ENCODE measurements at regions not wholly inside any gene's neighbourhood (a gene's known extent, or its start where the extent isn't known, plus 50 kb on each side); places are given as distances from the start of the nearest gene placed in this dataset.
A peak's percentile ranks its signal among the peaks of the same experiment; 100 is the strongest.

GRCh38 chr6:167678102-167679101 is 148.3 kb upstream of the AFDN start (continued):
- TF ChIP-seq, protein P1, sequence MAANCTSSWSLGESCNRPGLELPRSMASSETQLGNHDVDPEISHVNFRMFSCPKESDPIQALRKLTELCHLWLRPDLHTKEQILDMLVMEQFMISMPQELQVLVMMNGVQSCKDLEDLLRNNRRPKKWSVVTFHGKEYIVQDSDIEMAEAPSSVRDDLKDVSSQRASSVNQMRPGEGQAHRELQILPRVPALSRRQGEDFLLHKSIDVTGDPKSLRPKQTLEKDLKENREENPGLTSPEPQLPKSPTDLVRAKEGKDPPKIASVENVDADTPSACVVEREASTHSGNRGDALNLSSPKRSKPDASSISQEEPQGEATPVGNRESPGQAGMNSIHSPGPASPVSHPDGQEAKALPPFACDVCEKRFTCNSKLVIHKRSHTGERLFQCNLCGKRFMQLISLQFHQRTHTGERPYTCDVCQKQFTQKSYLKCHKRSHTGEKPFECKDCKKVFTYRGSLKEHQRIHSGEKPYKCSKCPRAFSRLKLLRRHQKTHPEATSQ (CRISPR knock-in tag; IDR thresholded peaks at IDR 0.05; ENCODE audit: borderline replicate concordance), result no peak; the same call in 1 of the 2 replicates
- TF ChIP-seq SCMH1 (CRISPR knock-in tag; IDR thresholded peaks at IDR 0.05; ENCODE audit: borderline replicate concordance) (no peak), ZNF878 (CRISPR knock-in tag; IDR thresholded peaks at IDR 0.05) (peak; percentile 58; the same call in 1 of the 2 replicates), PRMT3 (CRISPR knock-in tag; IDR thresholded peaks at IDR 0.05; ENCODE audit: borderline replicate concordance, low read depth) (no peak), HNRNPLL (IDR thresholded peaks at IDR 0.05; ENCODE audit: low read depth, low read length, poor library complexity, severe bottlenecking) (peak; percentile 31), ZNF496 (CRISPR knock-in tag; IDR thresholded peaks at IDR 0.05; ENCODE audit: insufficient replicate concordance) (no peak), RAD21 (CRISPR knock-in tag; IDR thresholded peaks at IDR 0.05) (no peak), ZNF18 (CRISPR knock-in tag; IDR thresholded peaks at IDR 0.05; ENCODE audit: insufficient replicate concordance) (no peak), HOXD1 (CRISPR knock-in tag; IDR thresholded peaks at IDR 0.05) (no peak), E2F5 (CRISPR knock-in tag; conservative IDR thresholded peaks at IDR 0.05) (no peak), THAP8 (CRISPR knock-in tag; IDR thresholded peaks at IDR 0.05; ENCODE audit: borderline replicate concordance) (no peak), HMGXB4 (CRISPR knock-in tag; IDR thresholded peaks at IDR 0.05; ENCODE audit: borderline replicate concordance in 1 of 2, low read depth in 1 of 2) (0 out of 4 replicates have a peak, but pooled peaks of 1 of the 2 experiments have one; percentile 20), NCOA5 (CRISPR knock-in tag; IDR thresholded peaks at IDR 0.05) (no peak), EED (CRISPR knock-in tag; IDR thresholded peaks at IDR 0.05) (no peak), ZNF44 (CRISPR knock-in tag; IDR thresholded peaks at IDR 0.05) (no peak), KLF15 (CRISPR knock-in tag; IDR thresholded peaks at IDR 0.05; ENCODE audit: borderline replicate concordance) (no peak), SAFB2 (CRISPR knock-in tag; IDR thresholded peaks at IDR 0.05; ENCODE audit: borderline replicate concordance, low read depth) (no peak), SRSF9 (IDR thresholded peaks at IDR 0.05; ENCODE audit: borderline replicate concordance, insufficient read depth, low read depth, low read length, poor library complexity, severe bottlenecking) (no peak)
- TF ChIP-seq, protein P2, sequence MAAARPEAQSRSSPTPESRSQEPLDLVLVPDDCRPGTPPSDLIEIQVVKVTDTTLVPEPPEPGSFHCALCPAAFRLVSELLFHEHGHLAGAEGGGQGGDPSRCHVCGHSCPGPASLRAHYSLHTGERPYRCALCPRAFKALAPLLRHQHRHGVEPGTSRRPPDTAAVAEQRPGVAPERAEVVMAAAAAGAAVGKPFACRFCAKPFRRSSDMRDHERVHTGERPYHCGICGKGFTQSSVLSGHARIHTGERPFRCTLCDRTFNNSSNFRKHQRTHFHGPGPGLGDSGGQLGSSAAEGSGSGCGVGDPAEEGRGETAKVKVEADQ (CRISPR knock-in tag; IDR thresholded peaks at IDR 0.05; ENCODE audit: borderline replicate concordance), result 0 out of 2 replicates have a peak, but pooled peaks have one; percentile 46
